OCI-LY7 (cell line): ENCODE measurements at regions not wholly inside any gene's neighbourhood (a gene's known extent, or its start where the extent isn't known, plus 50 kb on each side); places are given as distances from the start of the nearest gene placed in this dataset.

Source experiments
- BruUV-seq: library from RNA; stranded (reverse); fragments of 400-500 nt; replicated peaks from 2 replicates; lab custom pipeline; 2021; lab: Mats Ljungman, UMichigan
- CTCF ChIA-PET: fragments of 300-600 bp; sonication (Branson Sonifier 250); formaldehyde crosslinking; loops from one replicate; lab custom pipeline; 2022; ENCODE audit warnings: antibody characterized with exemption; ENCODE audit not compliant: unreplicated experiment; lab: Charles Lee
- POLR2A ChIA-PET: fragments of 300-600 bp; sonication (Branson Sonifier 250); formaldehyde crosslinking; loops from one replicate; lab custom pipeline; 2022; ENCODE audit warnings: antibody characterized with exemption; lab: Charles Lee
- DNase-seq: peaks from one replicate; pipeline ENCODE4 v3.0.0-alpha.2; 2015; ENCODE audit warnings: low spot score
- H2AFZ ChIP-seq: fragments of 200-600 bp; sonication (generic), shearing (Covaris generic); 2 replicates; pipeline ENCODE4 v1.6.1; 2014; ENCODE audit warnings: mild to moderate bottlenecking, antibody characterized with exemption, low read length, moderate library complexity
- H3K27ac ChIP-seq: fragments of 200-600 bp; sonication (generic); 2 replicates; pipeline ENCODE4 v1.5.1; 2014; ENCODE audit warnings: mixed run types, low read depth, mild to moderate bottlenecking, moderate library complexity, low read length, inconsistent platforms; ENCODE audit not compliant: poor library complexity, severe bottlenecking
- H3K36me3 ChIP-seq: fragments of 200-600 bp; sonication (generic); 2 replicates; pipeline ENCODE4 v1.6.1; 2014; ENCODE audit warnings: mild to moderate bottlenecking, antibody characterized with exemption, low read length, moderate library complexity, mixed read lengths; ENCODE audit not compliant: insufficient read depth
- H3K4me1 ChIP-seq: fragments of 200-600 bp; sonication (generic); 2 replicates; pipeline ENCODE4 v1.5.1; 2014; ENCODE audit warnings: mild to moderate bottlenecking, low read length; ENCODE audit not compliant: insufficient read depth, poor library complexity, severe bottlenecking
- H3K4me2 ChIP-seq: fragments of 200-600 bp; sonication (generic); 2 replicates; pipeline ENCODE4 v1.6.1; 2014; ENCODE audit warnings: mild to moderate bottlenecking, low read length
- H3K4me3 ChIP-seq: fragments of 200-600 bp; sonication (generic); 2 replicates; pipeline ENCODE4 v1.5.1; 2014; ENCODE audit warnings: mild to moderate bottlenecking, low read depth, low read length; ENCODE audit not compliant: poor library complexity, severe bottlenecking
- H3K79me2 ChIP-seq: fragments of 200-600 bp; sonication (generic); 2 replicates; pipeline ENCODE4 v1.6.1; 2016; ENCODE audit warnings: low read depth, mild to moderate bottlenecking, low read length, moderate library complexity, mixed read lengths; ENCODE audit not compliant: insufficient read depth
- H3K9me2 ChIP-seq: fragments of 200-600 bp; sonication (generic); 2 replicates; pipeline ENCODE4 v1.6.1; 2016; ENCODE audit warnings: mild to moderate bottlenecking, low read length, mixed read lengths; ENCODE audit not compliant: insufficient read depth
- H3K9me3 ChIP-seq: fragments of 200-600 bp; sonication (generic); 2 replicates; pipeline ENCODE4 v1.6.1; 2014; ENCODE audit warnings: mild to moderate bottlenecking, mixed run types, low read length, mixed read lengths
- H4K20me1 ChIP-seq: fragments of 200-600 bp; sonication (generic); 2 replicates; pipeline ENCODE4 v1.6.1; 2014; ENCODE audit warnings: mild to moderate bottlenecking, antibody characterized with exemption, low read length, moderate library complexity, mixed read lengths; ENCODE audit not compliant: insufficient read depth
- CTCF ChIP-seq: fragments of 200-600 bp; sonication (generic); conservative IDR thresholded peaks from 2 replicates; pipeline ENCODE4 v1.5.1; 2014; ENCODE audit warnings: mild to moderate bottlenecking, antibody characterized with exemption, low read length, moderate library complexity, mixed read lengths
- EZH2phosphoT487 ChIP-seq: fragments of 200-600 bp; sonication (generic); IDR thresholded peaks from 2 replicates; pipeline ENCODE4 v1.6.1; 2018; ENCODE audit warnings: low read depth, borderline replicate concordance, mild to moderate bottlenecking, mixed run types, antibody characterized with exemption, low read length, moderate library complexity, mixed read lengths
- intact Hi-C: fragments of 100-400 bp; cut with micrococcal nuclease; formaldehyde crosslinking; loops from one replicate; pipeline ENCODE4 v1.10.0; 2022; ENCODE audit not compliant: unreplicated experiment

- intact Hi-C loops: no loop called here
- no peak overlapping the region for H3K4me2 ChIP-seq
- DNase-seq: no peak
- no peaks in the 10 kb centered on the region for H3K4me1 ChIP-seq
- no peak overlapping the region for H3K27ac ChIP-seq
- H2AFZ ChIP-seq: no peak overlapping the region
- H3K36me3 ChIP-seq: no peaks in the 10 kb centered on the region
- no peak for TF ChIP-seq EZH2phosphoT487
- TF ChIP-seq CTCF: no peak
- H3K4me3 ChIP-seq: no peak overlapping the region
- no peaks in the 10 kb centered on the region for H4K20me1 ChIP-seq
- H3K9me2 ChIP-seq: no peaks in the 10 kb centered on the region
- ChIA-PET POLR2A (interaction anchor here (0.6 kb wide), 1 partner anchor 97 kb away, joined by 7 read pairs; no protein-coding TSS in a partner anchor), CTCF (no interaction called here)
- BruUV-seq: no TSS peak
- no peaks in the 10 kb centered on the region for H3K79me2 ChIP-seq
- H3K9me3 ChIP-seq: no peaks in the 10 kb centered on the region; the same call in 1 of the 2 replicates
Measured at GRCh38 chr21:16496609-16497008, 766.8 kb downstream of the USP25 start.

DNA sequence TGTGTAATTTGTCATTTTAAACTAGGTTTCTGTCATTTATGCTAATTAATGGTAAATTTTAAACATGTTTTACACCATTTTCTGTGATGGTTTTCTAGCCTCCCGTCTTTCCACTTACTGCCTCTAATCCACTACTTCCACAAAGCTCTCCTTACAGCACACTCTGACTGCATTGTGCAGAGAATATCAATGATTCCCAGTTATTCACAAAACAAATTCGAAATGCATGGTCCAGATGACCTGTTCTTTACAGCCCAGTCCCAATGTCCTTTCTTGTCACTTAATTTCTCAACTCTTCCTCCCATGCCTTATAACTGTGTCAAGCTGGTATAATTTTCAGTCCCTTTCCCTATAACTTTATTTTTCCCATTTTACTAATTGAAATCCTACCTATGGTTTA, 770.5 kb downstream of the USP25 start:
- TF ChIP-seq EZH2phosphoT487 (no peak), CTCF (no peak)
- no peak for DNase-seq
- intact Hi-C loops: no loop called here
- no TSS peak for BruUV-seq
- ChIA-PET CTCF (no interaction called here), POLR2A (no interaction called here)
- Histone ChIP-seq H2AFZ (no peak overlapping the region), H3K9me2 (no peaks in the 10 kb centered on the region), H3K9me3 (no peaks in the 10 kb centered on the region; the same call in 1 of the 2 replicates), H3K4me1 (no peaks in the 10 kb centered on the region), H3K4me2 (no peak overlapping the region), H3K79me2 (no peaks in the 10 kb centered on the region), H3K27ac (no peak overlapping the region), H3K4me3 (no peak overlapping the region), H3K36me3 (no peaks in the 10 kb centered on the region), H4K20me1 (no peaks in the 10 kb centered on the region)

DNA sequence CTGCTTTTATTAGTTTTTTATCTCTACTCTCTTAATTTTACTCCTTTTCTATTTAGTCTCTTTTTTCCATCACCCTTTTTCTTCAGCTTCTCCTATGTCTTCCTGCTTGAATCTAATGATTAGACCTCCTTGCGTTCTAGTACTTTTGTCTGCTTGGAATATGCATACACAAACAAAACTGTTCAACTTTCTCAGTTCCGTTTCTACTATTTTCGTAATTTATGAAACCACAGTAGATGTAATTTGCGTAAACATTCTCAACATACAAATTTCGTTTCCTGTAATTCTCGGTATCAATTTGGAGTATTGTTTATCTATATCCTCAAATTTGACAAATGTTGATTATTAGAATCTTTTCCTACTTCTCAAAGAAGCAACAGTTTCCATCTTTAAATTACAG, 772.5 kb downstream of the USP25 start:
- no peak overlapping the region for H3K4me3 ChIP-seq
- ChIA-PET POLR2A (no interaction called here), CTCF (no interaction called here)
- no peaks in the 10 kb centered on the region for H3K9me2 ChIP-seq
- BruUV-seq: no TSS peak
- no peak overlapping the region for H2AFZ ChIP-seq
- no peaks in the 10 kb centered on the region for H3K79me2 ChIP-seq
- no peak for DNase-seq
- no peak overlapping the region for H3K27ac ChIP-seq
- no peaks in the 10 kb centered on the region for H4K20me1 ChIP-seq
- no peak for TF ChIP-seq CTCF
- TF ChIP-seq EZH2phosphoT487: no peak
- no peaks in the 10 kb centered on the region for H3K4me1 ChIP-seq
- H3K9me3 ChIP-seq: peaks cover 5% of the 10 kb centered on the region; the same call in 1 of the 2 replicates
- H3K4me2 ChIP-seq: no peak overlapping the region
- intact Hi-C loops: no loop called here
- H3K36me3 ChIP-seq: no peaks in the 10 kb centered on the region
